ENCODE measurements at regions not wholly inside any gene's neighbourhood (a gene's known extent, or its start where the extent isn't known, plus 50 kb on each side); places are given as distances from the start of the nearest gene placed in this dataset.

GRCh38 chr21:31483146-31483545, 139.1 kb upstream of the TIAM1 start:
- TF ChIP-seq CTCF (conservative IDR thresholded peaks at IDR 0.05) (no peak), ZFX (IDR thresholded peaks at IDR 0.05) (no peak)

All from C4-2B (cell line).